ENCODE measurements at regions not wholly inside any gene's neighbourhood (a gene's known extent, or its start where the extent isn't known, plus 50 kb on each side); places are given as distances from the start of the nearest gene placed in this dataset.

DNA sequence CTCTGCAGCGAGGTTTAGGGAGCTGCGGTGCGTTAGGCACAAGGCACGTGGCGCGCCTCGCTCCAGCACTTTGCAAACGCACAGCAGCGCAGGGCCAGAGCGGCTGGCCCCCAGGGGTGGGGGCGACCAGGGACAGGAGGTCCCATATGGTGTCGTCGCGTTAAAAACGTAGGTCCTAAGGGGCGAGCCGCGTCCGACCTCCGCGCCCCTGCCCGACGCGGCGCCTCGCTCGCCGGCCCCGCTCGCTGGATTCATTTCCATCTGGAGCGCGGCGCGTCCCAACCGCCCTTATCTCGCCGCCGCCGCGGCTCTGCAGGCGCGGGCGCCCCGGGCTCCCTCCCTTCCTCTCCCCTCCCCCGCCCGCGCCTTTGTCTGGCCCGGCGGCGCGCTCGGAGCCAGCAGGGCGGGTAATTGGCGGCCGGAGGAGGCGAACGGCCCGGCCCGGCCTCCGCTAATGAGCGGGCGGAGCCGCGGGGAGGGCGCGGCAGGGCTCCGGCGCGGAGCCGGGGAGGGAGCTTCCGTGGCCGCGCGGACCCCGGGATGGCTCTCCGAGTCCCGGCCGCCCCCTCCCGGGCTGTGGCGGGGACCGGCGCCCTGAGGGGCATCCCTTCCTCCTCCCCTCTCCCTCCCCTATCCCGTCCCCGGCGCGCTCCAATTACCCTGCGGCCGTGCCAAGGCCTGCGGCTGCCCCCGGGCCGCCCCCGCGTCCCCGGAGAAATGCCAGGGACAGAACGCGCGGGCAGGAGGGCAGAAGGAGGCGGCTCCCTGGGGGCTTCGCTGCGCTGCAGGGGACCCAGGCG lies 409.0 kb downstream of the BCOR start:
- TF ChIP-seq, protein P1, sequence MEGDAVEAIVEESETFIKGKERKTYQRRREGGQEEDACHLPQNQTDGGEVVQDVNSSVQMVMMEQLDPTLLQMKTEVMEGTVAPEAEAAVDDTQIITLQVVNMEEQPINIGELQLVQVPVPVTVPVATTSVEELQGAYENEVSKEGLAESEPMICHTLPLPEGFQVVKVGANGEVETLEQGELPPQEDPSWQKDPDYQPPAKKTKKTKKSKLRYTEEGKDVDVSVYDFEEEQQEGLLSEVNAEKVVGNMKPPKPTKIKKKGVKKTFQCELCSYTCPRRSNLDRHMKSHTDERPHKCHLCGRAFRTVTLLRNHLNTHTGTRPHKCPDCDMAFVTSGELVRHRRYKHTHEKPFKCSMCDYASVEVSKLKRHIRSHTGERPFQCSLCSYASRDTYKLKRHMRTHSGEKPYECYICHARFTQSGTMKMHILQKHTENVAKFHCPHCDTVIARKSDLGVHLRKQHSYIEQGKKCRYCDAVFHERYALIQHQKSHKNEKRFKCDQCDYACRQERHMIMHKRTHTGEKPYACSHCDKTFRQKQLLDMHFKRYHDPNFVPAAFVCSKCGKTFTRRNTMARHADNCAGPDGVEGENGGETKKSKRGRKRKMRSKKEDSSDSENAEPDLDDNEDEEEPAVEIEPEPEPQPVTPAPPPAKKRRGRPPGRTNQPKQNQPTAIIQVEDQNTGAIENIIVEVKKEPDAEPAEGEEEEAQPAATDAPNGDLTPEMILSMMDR (IDR thresholded peaks at IDR 0.05; ENCODE audit: low read depth, low read length, poor library complexity, severe bottlenecking), result no peak
- no peak for TF ChIP-seq EZH2phosphoT487 (IDR thresholded peaks at IDR 0.05; ENCODE audit: borderline replicate concordance, low read length)

Measured in DOHH2 (cell line).